ENCODE measurements at regions not wholly inside any gene's neighbourhood (a gene's known extent, or its start where the extent isn't known, plus 50 kb on each side); places are given as distances from the start of the nearest gene placed in this dataset.

DNA sequence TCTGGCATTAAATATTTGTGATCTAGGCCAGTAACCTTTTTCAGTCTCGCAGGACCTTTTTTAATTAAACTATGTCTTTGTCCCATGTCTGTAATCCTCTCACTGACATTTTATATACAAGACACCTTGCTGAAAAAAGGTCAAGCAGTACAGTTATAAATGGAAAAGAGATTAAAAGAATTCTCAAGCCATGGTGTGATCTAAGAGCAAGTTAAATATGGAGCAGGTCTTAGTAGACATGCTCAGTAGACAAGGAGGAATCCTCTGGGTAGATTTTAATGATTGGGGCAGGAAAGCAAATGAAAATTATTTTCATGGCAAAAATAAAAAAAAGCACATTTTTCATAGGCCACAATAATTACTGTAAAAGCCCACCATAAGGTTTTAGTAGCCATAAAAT is 203.5 kb downstream of the PPP1R3A start:
- DNase-seq (ENCODE audit: low read depth in 2 of 2), result no peak

DNA sequence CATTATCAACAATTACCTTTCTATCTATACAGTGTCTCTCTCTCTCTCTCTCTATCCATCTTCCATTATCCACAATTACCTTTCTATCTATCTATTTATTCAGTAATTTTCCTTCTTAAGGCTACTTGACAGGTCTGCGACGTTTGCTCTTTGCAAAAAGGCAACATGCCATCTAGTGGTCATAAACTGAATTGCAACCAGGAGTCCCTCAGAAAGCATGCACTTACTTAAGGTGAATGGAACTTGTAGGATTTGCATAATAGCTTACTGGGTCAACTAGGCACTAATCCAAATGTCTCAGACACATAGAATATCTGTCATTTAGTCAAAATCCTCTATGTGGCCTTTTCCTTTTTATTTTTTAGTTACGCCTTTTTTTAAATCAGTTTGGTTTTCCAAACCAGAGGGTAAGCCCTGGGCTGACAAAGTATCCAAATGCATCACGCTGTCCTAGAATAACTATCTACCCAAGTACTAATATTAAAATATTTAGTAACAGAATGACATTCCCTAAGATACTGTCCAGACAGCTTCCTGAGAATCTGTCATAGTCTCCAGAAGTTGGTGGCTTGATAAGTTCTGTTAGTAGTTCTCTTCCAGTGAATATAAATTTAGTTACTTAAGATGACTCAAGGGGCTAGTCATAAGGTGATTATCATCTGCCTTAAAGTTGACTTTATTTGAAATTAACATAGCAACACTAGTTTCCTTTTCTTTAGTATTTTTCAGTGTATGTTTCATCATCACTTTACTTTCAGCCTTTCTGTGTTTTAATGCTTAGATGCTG is 208.3 kb downstream of the PPP1R3A start:
- peak in 1 of 2 donors; percentile 19 for DNase-seq (ENCODE audit: low read depth in 2 of 2)

DNA sequence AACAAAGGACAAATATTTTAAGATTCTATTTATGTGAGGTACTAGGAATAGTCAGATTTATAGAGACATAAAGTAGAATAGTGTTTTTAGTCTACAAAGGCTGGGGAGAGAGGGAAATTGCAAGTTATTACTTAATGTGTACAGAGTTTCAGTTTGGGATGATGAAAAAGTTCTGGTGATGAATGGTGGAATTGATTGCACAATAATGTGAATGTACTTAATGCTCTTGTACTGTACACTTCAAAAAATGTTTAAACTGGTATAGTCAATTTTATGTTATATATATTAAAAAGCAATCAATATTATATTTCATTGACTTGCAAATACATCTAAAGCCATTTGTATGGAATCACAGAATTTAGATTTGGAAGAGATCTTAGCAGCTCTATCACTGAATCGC is 213.4 kb downstream of the PPP1R3A start:
- DNase-seq (ENCODE audit: low read depth in 2 of 2), result no peak

DNA sequence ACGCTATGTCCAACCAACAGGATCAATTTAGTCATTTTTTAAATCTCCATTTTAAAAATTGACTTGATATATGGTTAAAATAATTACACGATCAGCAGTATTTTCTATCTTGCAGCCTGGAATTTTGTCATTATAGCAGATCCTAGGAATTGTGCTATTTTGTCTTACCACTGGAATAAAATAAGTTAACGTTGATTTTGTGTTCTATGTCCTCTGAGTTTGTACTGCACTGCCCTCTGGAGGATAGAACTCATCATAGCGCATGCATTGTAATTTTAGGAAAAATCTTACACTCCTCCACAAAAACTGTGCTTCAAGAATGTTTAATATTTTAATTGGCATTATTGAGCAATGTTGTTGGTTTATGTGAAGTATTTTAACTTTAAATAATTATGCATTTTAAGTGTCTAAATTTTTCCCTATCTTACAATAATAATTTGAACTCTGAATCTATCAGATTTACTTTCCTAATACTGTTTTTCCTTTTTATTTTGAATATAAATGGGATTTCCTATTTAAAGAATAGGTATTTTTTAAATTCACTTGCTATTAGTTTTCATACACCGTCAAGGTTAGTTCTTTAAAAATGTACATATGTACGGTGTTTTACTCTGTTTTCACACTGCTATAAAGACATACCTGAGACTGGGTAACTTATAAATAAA is 220.1 kb downstream of the PPP1R3A start:
- DNase-seq (ENCODE audit: low read depth in 2 of 2), result no peak

DNA sequence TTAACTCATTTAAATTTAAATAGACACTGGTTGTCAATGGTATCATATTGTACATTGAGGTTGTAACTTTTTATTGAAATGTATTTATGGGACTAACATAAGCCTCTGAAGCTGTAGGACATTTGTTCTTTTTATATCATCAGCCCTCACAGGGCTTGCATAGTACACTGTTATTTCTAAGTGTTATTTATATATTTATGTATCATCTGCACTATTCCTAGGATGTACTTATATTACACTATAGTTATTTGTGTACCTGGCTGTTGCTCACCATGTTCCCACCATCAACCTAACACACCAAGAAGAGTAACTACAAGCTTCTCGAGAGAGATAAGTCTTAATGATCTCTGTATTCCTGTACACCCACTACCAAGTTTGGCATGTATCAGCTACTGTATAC is 224.7 kb downstream of the PPP1R3A start:
- no peak for DNase-seq (ENCODE audit: low read depth in 2 of 2)

DNA sequence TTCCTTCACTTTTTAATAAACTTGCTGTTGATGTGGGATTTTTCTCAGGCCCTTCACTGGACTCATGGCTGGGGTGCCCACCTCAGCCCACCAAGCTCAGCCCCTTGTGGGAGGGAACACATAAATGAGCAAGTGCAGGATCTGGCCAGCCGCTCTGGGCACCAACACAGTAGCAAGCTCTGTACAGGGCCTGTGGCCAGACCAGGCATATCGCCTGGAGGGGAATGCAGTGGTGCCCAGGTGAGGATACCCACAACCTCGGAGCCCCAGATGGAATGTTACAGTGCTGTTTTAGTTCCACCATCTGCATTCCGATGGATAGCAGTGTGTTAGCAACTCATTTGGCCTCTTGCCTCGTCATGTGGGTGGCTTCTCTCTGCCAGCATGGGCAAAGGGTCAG is 234.6 kb downstream of the PPP1R3A start:
- no peak for DNase-seq (ENCODE audit: low read depth in 2 of 2)

DNA sequence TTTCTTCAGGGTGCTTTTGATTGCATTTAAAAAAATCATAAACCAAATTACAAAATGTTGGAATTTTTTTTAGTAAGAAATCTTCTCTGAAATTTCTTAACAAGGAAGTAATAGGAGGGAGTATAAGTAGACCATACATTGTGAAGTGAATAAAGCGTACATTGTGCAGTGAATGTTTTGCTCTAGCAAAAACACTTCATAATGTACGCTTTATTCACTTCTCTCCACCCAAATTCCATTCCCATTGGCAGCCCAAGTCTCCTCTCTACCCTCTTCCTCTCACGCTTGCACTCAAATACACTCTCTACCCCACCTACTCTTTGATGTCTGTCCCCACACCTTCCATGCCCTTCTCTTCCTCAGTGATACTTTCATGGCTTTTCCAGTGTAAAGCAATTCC is 241.0 kb downstream of the PPP1R3A start:
- DNase-seq (ENCODE audit: low read depth in 2 of 2), result no peak

DNA sequence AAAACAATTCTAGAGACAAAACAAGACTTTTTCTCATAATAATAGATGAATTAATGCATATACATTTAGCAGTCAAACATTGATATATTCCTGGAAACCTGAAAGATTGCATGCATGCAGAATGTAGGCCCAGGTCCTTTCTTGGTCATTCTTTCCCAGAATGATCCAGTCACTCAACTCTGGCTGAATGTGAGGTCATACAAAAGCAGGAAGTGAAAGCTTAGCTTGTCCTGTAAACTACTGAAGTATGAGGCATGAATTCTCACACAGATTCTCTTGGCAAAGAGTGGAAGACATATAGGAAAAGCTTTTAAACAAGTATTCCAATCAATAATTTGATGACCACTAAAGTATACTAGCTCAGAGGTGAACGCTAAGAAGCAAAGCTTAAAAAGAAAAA is 253.9 kb downstream of the PPP1R3A start:
- DNase-seq (ENCODE audit: low read depth in 2 of 2), result no peak

DNA sequence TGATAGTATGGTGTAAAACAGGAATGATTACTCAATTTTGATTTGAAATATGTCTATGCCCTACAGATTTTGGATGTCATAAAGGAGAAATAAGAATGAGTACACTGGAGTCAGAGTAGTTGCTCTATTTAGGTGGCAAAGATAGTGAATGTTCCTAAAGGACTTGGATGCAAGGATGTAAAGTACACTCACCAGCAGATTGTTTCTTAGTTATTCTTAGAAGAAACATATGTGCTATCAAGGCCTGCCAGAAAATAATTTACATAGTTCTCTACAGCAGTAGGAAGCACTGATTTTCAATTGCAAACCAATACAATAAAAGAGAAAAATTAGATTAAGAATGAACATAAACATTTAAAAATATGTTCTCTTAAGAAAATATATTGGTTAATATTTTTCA is 259.4 kb downstream of the PPP1R3A start:
- no peak for DNase-seq (ENCODE audit: low read depth in 2 of 2)

DNA sequence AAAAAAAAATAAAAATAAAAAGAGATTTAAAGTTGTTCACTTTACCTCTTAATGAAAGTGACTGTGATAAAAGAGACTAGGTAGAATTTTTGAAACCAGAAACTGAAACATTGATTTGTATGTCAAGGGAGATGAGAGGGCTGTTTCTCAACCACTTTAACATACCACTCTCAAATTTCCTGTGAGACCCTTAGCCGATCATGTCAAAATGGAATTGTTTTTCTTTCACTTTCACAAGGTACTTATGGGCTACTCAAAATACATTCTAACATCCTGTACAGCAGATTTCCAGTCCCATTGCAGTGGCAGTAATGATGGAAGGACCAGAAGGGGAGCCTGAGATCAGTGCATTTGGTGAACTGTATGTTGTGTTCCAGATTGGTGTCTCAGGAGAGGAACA is 261.2 kb downstream of the PPP1R3A start:
- no peak for DNase-seq (ENCODE audit: low read depth in 2 of 2)

DNA sequence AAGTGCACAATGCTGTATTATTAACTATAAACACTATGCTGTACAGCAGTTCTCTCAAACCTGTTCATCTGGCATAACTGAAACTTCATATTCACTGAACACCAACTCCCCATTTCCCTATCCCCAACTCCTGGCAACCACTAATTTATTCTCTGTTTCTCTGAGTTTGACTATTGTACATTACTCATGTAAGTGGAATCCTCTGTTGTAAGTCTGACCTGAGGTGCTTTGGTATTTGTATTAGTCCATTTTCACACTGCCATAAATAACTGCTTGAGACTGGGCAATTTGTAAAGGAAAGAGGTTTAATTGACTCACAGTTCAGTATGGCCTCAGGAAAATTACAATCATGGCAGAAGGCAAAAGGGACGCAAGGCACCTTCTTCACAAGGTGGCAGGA is 266.3 kb downstream of the PPP1R3A start:
- DNase-seq (ENCODE audit: low read depth in 2 of 2), result no peak

DNA sequence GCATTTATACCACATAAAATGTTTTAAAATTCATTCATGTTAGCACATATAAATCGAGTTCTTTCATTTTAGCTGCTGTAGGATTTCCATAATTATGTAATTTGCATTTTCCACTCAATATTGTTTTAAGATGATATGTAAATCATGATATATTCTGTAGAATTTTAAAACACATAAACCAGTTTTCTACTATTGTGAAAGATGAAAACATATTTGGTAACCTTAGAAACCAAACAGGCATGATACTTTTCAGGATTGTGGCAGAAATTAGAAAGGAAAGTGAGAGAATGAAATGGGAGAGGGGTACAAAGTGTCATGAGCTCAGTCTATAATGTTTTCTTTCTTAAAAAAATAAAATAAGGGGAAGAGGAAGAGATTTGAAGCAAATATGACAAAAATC is 269.3 kb downstream of the PPP1R3A start:
- no peak for DNase-seq (ENCODE audit: low read depth in 2 of 2)

DNA sequence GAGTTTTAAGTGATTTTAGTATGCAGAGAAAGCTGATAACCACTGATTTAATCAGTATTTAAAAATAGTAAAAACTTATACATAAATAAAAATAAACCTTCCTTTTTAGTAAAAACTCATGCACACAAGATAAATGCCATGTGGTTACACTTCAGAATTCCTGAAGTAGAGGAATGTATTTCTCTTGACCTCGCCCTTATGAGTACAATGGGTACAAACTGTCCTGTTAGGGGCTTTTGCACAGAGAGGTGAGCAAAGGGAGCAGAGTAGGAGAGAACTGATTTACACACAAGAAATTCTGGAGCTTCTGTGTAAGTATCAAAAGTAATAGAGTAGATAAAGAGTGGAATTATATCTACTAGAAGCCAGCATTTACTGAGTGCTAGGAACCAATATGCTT is 279.6 kb downstream of the PPP1R3A start:
- no peak for DNase-seq (ENCODE audit: low read depth in 2 of 2)

DNA sequence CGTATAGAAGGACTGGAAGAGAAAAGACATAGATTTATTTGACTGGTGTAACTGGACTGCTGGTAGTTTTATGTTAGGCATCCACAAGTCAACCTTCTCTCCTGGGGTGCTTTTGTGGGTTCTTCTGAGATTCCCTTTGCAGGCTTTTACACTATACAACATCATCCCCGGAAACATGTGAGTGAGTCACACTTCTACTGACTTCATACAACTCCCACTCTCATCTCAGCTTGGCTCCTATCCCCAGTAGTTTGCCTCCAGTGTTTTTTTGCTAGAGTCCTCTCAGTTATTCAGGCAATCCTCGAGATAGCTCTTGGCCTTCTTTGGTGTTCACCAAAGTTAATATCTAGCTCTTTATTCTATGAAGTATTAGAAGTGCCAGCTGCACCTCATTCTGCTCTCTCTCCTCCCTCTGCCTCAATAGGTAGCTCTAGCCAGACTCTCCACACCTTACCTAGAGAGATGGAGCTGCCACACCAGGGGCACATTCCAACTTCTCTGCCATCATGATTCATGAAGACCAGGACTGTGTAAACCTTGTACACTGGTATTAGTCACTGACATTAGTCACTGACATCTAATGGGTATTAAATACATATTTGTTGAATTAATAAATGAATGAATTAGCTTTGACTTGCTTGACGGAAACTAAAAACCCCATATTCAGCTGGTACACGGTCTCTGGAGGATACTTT is 281.9 kb downstream of the PPP1R3A start:
- no peak for DNase-seq (ENCODE audit: low read depth in 2 of 2)

DNA sequence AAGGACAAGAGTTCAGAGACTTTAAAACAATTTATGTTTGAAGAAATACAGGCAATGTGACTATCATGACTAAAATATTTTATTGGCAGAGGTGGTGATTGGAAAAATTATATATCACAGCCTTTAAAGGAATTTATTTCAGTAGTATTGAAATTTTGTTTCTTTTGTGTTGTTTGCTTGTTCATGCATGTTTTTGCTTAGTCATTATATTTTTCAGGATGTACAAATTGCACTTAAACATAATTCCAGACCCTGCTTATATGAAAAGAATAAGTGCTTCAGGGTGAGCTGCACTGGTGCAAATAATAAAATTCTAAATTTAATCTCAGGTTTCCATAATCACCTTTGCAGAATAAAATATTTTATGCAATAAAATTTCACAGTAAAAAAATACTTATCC is 283.3 kb downstream of the PPP1R3A start:
- no peak for DNase-seq (ENCODE audit: low read depth in 2 of 2)

DNA sequence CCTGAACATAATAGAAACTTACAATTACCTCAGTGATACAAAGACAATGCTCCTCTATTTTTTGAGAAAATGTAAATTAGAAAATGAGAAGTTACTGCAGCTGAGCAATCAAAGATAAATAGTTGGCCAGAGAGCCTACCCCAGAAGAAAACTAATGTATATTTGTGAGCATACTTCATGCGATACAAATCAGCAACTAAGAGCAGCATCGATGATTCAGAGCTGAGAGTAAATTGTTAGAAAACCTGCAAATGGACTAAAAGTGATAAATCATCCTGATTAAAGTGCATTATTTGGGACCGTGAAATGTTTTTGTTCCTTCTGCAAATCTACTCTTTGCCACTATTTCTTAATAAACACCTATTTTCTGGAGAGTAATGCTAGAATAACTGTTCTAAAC is 285.7 kb downstream of the PPP1R3A start:
- DNase-seq (ENCODE audit: low read depth in 2 of 2), result no peak

DNA sequence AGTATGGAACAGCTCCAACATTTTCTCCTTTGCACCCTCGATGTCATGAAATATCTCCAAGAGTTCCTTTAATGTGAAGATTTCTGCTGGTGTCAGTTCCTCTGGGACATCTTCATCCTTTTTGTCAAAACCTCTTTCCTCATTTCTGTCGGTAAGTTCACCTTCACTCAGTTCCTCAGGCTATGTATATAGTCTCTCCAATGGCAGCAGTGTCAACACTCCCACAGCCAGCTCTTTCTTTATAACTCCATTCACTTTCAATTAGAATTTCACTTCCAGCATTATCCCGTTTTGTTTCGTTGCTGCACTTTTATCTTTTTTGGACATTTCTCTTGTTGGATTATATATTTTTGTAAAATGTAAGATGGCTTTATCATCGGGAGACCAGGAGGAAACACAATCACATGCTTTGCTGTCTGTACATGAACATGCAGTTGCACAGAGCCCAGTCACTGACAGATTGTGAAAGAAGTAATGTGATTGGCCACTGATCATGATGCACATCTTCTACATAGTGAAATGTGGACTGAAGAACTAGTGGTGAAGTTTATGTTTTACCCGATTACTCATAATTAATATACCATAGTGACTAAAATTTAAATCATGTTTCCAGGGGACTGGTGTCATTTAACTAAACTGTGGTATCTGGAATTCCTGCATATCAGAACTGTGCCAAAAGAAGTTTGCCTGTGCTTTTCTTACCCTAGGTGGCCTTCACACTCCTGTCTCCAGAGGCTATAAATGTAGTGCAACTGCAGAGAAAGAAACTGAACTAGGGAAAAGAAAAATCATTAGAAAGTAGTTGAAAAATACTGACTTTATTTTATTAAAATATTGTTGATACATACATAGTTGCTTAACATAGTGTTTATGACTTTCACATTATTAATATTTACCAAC is 289.6 kb downstream of the PPP1R3A start:
- no peak for DNase-seq (ENCODE audit: low read depth in 2 of 2)

DNA sequence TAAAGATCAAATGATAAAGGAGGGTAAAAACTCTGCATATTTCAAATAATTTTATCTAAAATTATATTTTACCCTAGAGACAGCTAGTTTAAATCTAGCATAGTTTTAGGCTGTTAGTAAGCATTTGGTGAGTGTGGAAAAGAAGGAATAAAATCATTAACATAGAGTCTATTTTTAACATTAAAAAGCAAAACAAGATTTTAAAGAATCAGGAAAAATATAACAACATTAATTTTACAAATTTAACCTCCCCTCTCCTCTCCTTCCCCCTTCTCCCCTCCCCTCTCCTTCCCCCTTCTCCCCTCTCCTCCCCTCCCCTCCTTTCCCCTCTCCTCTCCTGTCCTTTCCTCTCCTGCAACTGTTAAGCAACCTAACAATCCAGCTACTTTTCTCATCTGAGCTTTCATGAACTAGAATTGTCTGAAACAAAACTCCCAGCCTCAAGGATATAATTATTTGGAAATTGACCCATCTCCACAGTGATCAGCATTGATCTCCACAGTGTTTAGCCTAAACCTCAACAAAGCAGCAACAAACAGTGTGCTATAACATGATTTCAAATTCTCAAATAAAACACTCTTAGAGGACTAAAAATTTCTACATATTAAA is 293.2 kb downstream of the PPP1R3A start:
- DNase-seq (ENCODE audit: low read depth in 2 of 2), result no peak

DNA sequence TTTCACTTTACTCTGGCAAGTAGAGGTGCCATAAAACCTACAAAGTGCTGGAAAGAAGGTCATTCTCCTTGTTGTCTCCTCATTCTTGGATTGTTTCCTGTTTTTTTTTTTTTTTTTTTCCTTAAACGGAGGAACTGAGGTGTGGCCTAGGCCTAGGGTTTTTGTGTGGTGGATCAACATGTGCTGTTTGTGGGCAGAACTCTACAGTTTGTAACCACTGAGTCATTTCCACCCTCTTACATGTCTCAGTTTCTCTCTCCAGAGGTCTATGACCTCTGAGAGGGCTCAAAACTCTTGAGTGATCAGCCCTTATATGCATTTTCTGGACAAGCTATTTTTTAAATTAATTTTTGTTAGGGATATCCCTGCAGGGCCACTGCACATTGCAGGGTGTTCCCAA is 296.0 kb downstream of the PPP1R3A start:
- no peak for DNase-seq (ENCODE audit: low read depth in 2 of 2)

DNA sequence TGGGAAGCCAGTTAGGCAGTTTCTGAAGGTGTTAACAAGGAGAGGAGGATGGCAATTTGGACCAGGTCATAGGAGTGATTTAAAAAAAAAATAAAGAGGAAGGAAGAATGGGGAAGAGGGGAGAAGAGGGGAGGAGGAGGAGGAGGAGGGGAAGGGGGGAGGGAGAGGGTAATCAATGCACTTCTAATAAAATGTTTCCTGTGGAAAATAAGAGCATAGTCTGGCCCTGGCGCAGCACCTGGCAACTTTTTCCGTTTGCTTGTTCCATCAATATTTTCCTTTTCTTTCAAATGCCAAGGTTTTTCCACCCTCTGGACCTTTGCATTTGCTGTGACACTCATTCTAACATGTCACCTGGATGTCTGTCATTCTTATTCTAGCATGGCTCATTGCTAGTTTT is 308.2 kb downstream of the PPP1R3A start:
- DNase-seq (ENCODE audit: low read depth in 2 of 2), result no peak

DNA sequence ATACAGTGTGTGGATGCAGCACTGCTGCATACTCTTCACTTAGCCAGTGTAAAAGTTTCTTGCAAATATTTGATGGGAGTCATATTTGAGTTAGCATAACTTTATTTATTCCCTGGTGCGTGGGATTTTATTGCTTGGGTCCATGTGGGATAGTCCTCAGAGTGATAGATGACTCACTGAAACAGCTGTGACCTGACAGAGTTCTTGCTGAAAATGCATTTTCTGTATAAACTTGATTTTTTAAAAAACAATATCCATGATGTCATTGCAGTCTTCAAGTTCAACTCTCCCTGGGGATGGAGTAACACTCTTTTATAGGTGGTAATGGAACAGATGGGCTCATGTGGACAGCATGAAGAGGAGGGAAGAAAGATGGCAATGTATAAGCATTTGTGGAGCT is 310.0 kb downstream of the PPP1R3A start:
- DNase-seq (ENCODE audit: low read depth in 2 of 2), result no peak

DNA sequence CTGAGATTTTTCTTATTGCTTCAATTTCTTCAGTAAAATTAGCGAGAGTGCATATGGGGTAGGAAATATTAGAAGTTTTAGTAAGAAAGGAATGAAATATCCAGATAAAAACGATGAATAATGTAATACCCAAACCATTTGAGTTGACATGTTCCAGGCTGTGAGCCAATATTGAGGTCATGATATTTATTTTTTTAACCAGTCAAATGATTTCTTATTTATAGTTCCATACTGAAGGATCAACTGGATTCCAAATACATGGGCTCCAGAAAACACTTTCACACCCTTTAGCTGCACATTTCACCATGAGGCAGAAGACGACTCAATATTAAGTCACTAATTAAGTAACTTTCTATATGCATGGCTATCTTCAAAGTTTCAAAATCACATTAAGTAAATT is 312.5 kb downstream of the PPP1R3A start:
- DNase-seq (ENCODE audit: low read depth in 2 of 2), result no peak

Measured in activated CD4-positive, alpha-beta T cell treated with anti-CD3 and anti-CD28 coated beads for 24 hours (primary cell).